ENCODE measurements at regions not wholly inside any gene's neighbourhood (a gene's known extent, or its start where the extent isn't known, plus 50 kb on each side); places are given as distances from the start of the nearest gene placed in this dataset.

DNA sequence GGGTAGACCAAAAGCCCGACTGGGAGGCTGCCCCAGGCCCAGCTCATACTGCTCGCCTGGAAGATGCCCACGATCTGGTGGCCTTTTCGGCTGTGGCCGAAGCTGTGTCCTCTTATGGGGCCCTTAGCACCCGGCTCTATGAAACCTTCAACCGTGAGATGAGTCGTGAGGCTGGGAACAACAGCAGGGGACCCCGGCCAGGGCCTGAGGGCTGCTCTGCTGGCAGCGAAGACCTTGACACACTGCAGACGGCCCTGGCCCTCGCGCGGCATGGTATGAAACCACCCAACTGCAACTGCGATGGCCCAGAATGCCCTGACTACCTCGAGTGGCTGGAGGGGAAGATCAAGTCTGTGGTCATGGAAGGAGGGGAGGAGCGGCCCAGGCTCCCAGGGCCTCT lies 61.7 kb downstream of the TET3 start:
- H3K36me3 ChIP-seq = peaks cover 0 to 22% (median 14%) of the 10 kb centered on the region in 3 donors
- H3K27ac ChIP-seq = no peak overlapping the region
- no peak for DNase-seq
- intact Hi-C loops (cut with DNase I; ENCODE audit: low total_unique reads) = no loop called here
- TF ChIP-seq, protein P1, sequence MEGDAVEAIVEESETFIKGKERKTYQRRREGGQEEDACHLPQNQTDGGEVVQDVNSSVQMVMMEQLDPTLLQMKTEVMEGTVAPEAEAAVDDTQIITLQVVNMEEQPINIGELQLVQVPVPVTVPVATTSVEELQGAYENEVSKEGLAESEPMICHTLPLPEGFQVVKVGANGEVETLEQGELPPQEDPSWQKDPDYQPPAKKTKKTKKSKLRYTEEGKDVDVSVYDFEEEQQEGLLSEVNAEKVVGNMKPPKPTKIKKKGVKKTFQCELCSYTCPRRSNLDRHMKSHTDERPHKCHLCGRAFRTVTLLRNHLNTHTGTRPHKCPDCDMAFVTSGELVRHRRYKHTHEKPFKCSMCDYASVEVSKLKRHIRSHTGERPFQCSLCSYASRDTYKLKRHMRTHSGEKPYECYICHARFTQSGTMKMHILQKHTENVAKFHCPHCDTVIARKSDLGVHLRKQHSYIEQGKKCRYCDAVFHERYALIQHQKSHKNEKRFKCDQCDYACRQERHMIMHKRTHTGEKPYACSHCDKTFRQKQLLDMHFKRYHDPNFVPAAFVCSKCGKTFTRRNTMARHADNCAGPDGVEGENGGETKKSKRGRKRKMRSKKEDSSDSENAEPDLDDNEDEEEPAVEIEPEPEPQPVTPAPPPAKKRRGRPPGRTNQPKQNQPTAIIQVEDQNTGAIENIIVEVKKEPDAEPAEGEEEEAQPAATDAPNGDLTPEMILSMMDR (IDR thresholded peaks at IDR 0.05) = no peak
- H3K27me3 ChIP-seq = no peaks in the 10 kb centered on the region
- H3K9me3 ChIP-seq = no peaks in the 10 kb centered on the region
- H3K4me3 ChIP-seq = no peak overlapping the region
- no peaks in the 10 kb centered on the region for H3K4me1 ChIP-seq

DNA sequence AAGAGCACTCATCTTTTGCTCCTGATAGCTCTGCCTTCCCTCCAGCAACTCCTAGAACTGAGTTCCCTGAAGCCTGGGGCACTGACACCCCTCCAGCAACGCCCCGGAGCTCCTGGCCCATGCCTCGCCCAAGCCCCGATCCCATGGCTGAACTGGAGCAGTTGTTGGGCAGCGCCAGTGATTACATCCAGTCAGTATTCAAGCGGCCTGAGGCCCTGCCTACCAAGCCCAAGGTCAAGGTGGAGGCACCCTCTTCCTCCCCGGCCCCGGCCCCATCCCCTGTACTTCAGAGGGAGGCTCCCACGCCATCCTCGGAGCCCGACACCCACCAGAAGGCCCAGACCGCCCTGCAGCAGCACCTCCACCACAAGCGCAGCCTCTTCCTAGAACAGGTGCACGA lies 62.4 kb downstream of the TET3 start:
- intact Hi-C loops (cut with DNase I; ENCODE audit: low total_unique reads) = no loop called here
- Histone ChIP-seq H3K9me3 (no peaks in the 10 kb centered on the region), H3K36me3 (peaks cover 0 to 22% (median 14%) of the 10 kb centered on the region in 3 donors), H3K27me3 (no peaks in the 10 kb centered on the region), H3K27ac (no peak overlapping the region), H3K4me3 (no peak overlapping the region), H3K4me1 (no peaks in the 10 kb centered on the region)
- TF ChIP-seq, protein P1 (IDR thresholded peaks at IDR 0.05) = no peak
- no peak for DNase-seq

DNA sequence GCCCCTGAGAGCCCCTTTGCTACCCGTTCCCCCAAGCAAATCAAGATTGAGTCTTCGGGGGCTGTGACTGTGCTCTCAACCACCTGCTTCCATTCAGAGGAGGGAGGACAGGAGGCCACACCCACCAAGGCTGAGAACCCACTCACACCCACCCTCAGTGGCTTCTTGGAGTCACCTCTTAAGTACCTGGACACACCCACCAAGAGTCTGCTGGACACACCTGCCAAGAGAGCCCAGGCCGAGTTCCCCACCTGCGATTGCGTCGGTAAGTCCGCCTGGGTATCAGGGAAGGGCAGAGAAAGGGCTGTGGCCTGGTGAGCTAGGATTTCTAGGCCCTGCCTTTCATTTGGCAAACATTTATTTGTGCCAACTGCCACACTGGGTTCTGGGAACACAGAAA lies 63.4 kb downstream of the TET3 start:
- intact Hi-C loops (cut with DNase I; ENCODE audit: low total_unique reads) = no loop called here
- peaks cover 0 to 22% (median 14%) of the 10 kb centered on the region in 3 donors for H3K36me3 ChIP-seq
- H3K4me1 ChIP-seq = no peaks in the 10 kb centered on the region
- H3K27ac ChIP-seq = no peak overlapping the region
- no peaks in the 10 kb centered on the region for H3K27me3 ChIP-seq
- no peak for DNase-seq
- no peaks in the 10 kb centered on the region for H3K9me3 ChIP-seq
- H3K4me3 ChIP-seq = no peak overlapping the region
- TF ChIP-seq, protein P1 (IDR thresholded peaks at IDR 0.05) = no peak

DNA sequence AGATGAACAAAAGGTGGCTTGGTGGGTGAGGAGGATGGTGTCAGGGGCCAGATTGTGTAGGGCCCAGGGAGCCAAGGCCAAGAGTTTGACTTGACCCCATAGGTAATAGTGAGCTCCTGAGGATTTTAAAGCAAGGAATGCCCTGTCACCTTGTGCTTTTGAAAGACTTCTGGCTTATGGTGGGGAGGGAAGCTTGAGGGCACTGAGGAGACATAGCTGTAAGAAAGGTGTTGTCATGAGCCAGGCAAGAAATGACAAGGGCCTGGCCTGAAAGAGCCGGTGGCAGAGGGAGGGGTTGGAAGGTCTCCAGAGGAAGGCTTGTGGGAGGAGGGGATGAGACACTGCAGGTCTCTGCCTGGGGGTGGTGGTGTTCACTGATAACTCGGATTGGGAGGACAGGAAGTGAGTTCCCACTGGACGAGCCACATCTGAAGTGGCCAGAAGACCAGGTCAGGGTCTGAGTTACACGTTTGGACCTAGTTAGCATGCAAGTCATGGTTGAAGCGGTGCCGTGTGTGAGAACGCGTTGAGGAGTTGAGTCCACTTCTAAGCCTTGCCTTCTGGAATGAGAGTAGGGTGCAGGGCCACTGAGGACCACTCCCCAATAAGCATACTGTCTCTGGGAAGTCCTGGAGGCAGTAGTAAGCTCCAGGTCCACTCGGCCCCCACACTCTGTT lies 64.3 kb downstream of the TET3 start:
- TF ChIP-seq, protein P1 (IDR thresholded peaks at IDR 0.05) = no peak
- intact Hi-C loops (cut with DNase I; ENCODE audit: low total_unique reads) = no loop called here
- H3K9me3 ChIP-seq = no peaks in the 10 kb centered on the region
- no peak overlapping the region for H3K27ac ChIP-seq
- peaks cover 0 to 22% (median 14%) of the 10 kb centered on the region in 3 donors for H3K36me3 ChIP-seq
- H3K27me3 ChIP-seq = no peaks in the 10 kb centered on the region
- no peak overlapping the region for H3K4me3 ChIP-seq
- H3K4me1 ChIP-seq = no peaks in the 10 kb centered on the region
- DNase-seq = no peak

DNA sequence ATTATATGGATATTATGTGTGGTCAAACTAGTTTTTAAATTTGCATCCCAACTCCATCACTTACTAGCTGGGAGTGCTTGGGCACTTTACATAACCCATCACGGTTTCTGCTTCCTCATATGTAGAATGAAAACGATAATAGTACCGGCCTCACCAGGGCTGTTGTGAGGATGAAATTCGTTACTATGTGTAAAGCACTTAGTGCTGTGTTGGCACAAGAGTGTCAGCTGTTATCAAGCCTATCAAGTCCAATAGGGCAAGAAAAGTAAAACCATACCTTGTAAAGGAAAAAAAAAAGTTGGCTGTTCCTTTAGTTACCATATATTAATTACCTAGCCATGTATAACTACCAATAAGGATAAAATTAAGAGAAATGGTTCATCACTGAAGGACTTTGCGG lies 65.4 kb downstream of the TET3 start:
- Histone ChIP-seq H3K4me1 (no peaks in the 10 kb centered on the region), H3K36me3 (peaks cover 0 to 22% (median 14%) of the 10 kb centered on the region in 3 donors), H3K4me3 (no peak overlapping the region), H3K27ac (no peak overlapping the region), H3K9me3 (no peaks in the 10 kb centered on the region), H3K27me3 (no peaks in the 10 kb centered on the region)
- DNase-seq = no peak
- intact Hi-C loops (cut with DNase I; ENCODE audit: low total_unique reads) = no loop called here
- TF ChIP-seq, protein P1 (IDR thresholded peaks at IDR 0.05) = no peak
